Mesendoderm (in vitro differentiated cells): ENCODE measurements at regions not wholly inside any gene's neighbourhood (a gene's known extent, or its start where the extent isn't known, plus 50 kb on each side); places are given as distances from the start of the nearest gene placed in this dataset.

Source experiments
- DNase-seq: peaks from one replicate; pipeline ENCODE4 v3.0.0; 2013
- H2AK5ac ChIP-seq: 2 replicates; pipeline ENCODE4 v1.6.1; 2013; ENCODE audit warnings: low read length, inconsistent platforms
- H2BK120ac ChIP-seq: 2 replicates; pipeline ENCODE4 v1.6.1; 2013; ENCODE audit warnings: low read depth, mild to moderate bottlenecking, low read length, moderate library complexity, mixed read lengths
- H2BK15ac ChIP-seq: replicated peaks from 2 replicates; pipeline ENCODE4 v1.6.1; 2013; ENCODE audit warnings: low read depth, mild to moderate bottlenecking, moderate library complexity
- H2BK5ac ChIP-seq: 2 replicates; pipeline ENCODE4 v1.6.1; 2013; ENCODE audit warnings: low read length, inconsistent platforms
- H3K18ac ChIP-seq: 2 replicates; pipeline ENCODE4 v1.6.1; 2013; ENCODE audit warnings: mild to moderate bottlenecking, low read length, mixed read lengths
- H3K23ac ChIP-seq: one replicate; pipeline ENCODE4 v1.6.1; 2013; ENCODE audit warnings: low read length
- H3K27ac ChIP-seq: 2 replicates; pipeline ENCODE4 v1.5.1; 2013; ENCODE audit warnings: low read depth, mild to moderate bottlenecking, inconsistent platforms, low read length, moderate library complexity
- H3K27me3 ChIP-seq: 2 replicates; pipeline ENCODE4 v1.6.1; 2013; ENCODE audit warnings: low read length, control low read depth, mild to moderate bottlenecking, inconsistent platforms; ENCODE audit not compliant: insufficient read depth, poor library complexity
- H3K36me3 ChIP-seq: 2 replicates; pipeline ENCODE4 v1.6.1; 2013; ENCODE audit warnings: low read length, inconsistent platforms; ENCODE audit not compliant: control insufficient read depth, insufficient read depth
- H3K4ac ChIP-seq: one replicate; pipeline ENCODE4 v1.6.1; 2013; ENCODE audit warnings: low read depth, mild to moderate bottlenecking, low read length, moderate library complexity
- H3K4me1 ChIP-seq: 2 replicates; pipeline ENCODE4 v1.6.1; 2013; ENCODE audit warnings: low read depth, low read length, inconsistent platforms; ENCODE audit not compliant: control insufficient read depth
- H3K4me2 ChIP-seq: 2 replicates; pipeline ENCODE4 v1.6.1; 2013; ENCODE audit warnings: low read length
- H3K4me3 ChIP-seq: 2 replicates; pipeline ENCODE4 v1.5.1; 2013; ENCODE audit warnings: mild to moderate bottlenecking, low read length
- H3K56ac ChIP-seq: one replicate; pipeline ENCODE4 v1.6.1; 2013; ENCODE audit warnings: low read length
- H3K79me1 ChIP-seq: 2 replicates; pipeline ENCODE4 v1.6.1; 2013; ENCODE audit warnings: low read length, inconsistent platforms
- H3K79me2 ChIP-seq: 2 replicates; pipeline ENCODE4 v1.6.1; 2013; ENCODE audit warnings: mild to moderate bottlenecking, low read length; ENCODE audit not compliant: control insufficient read depth, insufficient read depth
- H3K9ac ChIP-seq: 2 replicates; pipeline ENCODE4 v1.6.1; 2013; ENCODE audit warnings: low read length, inconsistent platforms
- H4K5ac ChIP-seq: one replicate; pipeline ENCODE4 v1.6.1; 2013; ENCODE audit warnings: low read length
- H4K8ac ChIP-seq: one replicate; pipeline ENCODE4 v1.6.1; 2013; ENCODE audit warnings: low read depth, mild to moderate bottlenecking, control low read depth, low read length, moderate library complexity
- WGBS: extraction: QIAGEN DNeasy Blood & Tissue Kit; methylation state at CpG from one replicate; pipeline ENCODE4 v1.1.7; 2013; ENCODE audit warnings: low lambda C conversion rate, missing lambda C conversion rate; ENCODE audit not compliant: insufficient coverage; ENCODE audit errors: extremely low coverage; 5-methylcytosine and 5-hydroxymethylcytosine counted together

- no peak for DNase-seq
- WGBS = no CpG with 5 or more reads among the region's 20 CpGs
- H3K79me1 ChIP-seq = no peaks in the 10 kb centered on the region
These were observed 1079.4 kb downstream of the BRD1 start for GRCh38 chr22:48748113-48748859.

GRCh38 chr22:48746789-48747425 lies 1080.8 kb downstream of the BRD1 start:
- WGBS = no CpG with 5 or more reads among the region's 13 CpGs
- H2BK5ac ChIP-seq = no peak overlapping the region
- H3K4me1 ChIP-seq = no peaks in the 10 kb centered on the region
- H3K79me2 ChIP-seq = no peaks in the 10 kb centered on the region
- H2BK120ac ChIP-seq = no peak overlapping the region
- no peaks in the 10 kb centered on the region for H3K36me3 ChIP-seq
- no peak overlapping the region for H2BK15ac ChIP-seq
- no peaks in the 10 kb centered on the region for H3K27me3 ChIP-seq
- no peak overlapping the region for H3K4me3 ChIP-seq
- H3K4ac ChIP-seq = no peak overlapping the region
- H4K5ac ChIP-seq = no peak overlapping the region
- no peak overlapping the region for H3K56ac ChIP-seq
- H4K8ac ChIP-seq = no peak overlapping the region
- no peak overlapping the region for H3K9ac ChIP-seq
- no peak overlapping the region for H3K27ac ChIP-seq
- H3K79me1 ChIP-seq = no peaks in the 10 kb centered on the region
- H2AK5ac ChIP-seq = no peak overlapping the region
- H3K23ac ChIP-seq = no peak overlapping the region
- H3K18ac ChIP-seq = no peak overlapping the region
- H3K4me2 ChIP-seq = no peak overlapping the region
- no peak for DNase-seq

More at GRCh38 chr22:48748113-48748859, 1079.4 kb downstream of the BRD1 start:
- H3K18ac ChIP-seq = no peak overlapping the region
- H2BK120ac ChIP-seq = no peak overlapping the region
- no peak overlapping the region for H2AK5ac ChIP-seq
- H2BK15ac ChIP-seq = no peak overlapping the region
- H3K36me3 ChIP-seq = no peaks in the 10 kb centered on the region
- no peak overlapping the region for H3K23ac ChIP-seq
- no peak overlapping the region for H3K4me2 ChIP-seq
- H3K4me1 ChIP-seq = no peaks in the 10 kb centered on the region
- no peak overlapping the region for H3K4ac ChIP-seq
- H2BK5ac ChIP-seq = no peak overlapping the region
- no peaks in the 10 kb centered on the region for H3K79me2 ChIP-seq
- H3K56ac ChIP-seq = no peak overlapping the region
- H3K27me3 ChIP-seq = no peaks in the 10 kb centered on the region
- no peak overlapping the region for H4K8ac ChIP-seq
- H3K4me3 ChIP-seq = no peak overlapping the region
- H4K5ac ChIP-seq = no peak overlapping the region
- H3K9ac ChIP-seq = no peak overlapping the region
- no peak overlapping the region for H3K27ac ChIP-seq

GRCh38 chr22:48745842-48746788 lies 1081.6 kb downstream of the BRD1 start:
- H3K79me2 ChIP-seq = no peaks in the 10 kb centered on the region
- no peak for DNase-seq
- no peaks in the 10 kb centered on the region for H3K36me3 ChIP-seq
- H3K4me1 ChIP-seq = no peaks in the 10 kb centered on the region
- no peak overlapping the region for H3K56ac ChIP-seq
- no peak overlapping the region for H3K4ac ChIP-seq
- H3K27me3 ChIP-seq = no peaks in the 10 kb centered on the region
- H3K23ac ChIP-seq = no peak overlapping the region
- no CpG with 5 or more reads among the region's 32 CpGs for WGBS
- H3K9ac ChIP-seq = no peak overlapping the region
- H3K4me2 ChIP-seq = no peak overlapping the region
- no peak overlapping the region for H2BK15ac ChIP-seq
- H2AK5ac ChIP-seq = no peak overlapping the region
- no peak overlapping the region for H2BK5ac ChIP-seq
- no peaks in the 10 kb centered on the region for H3K79me1 ChIP-seq
- no peak overlapping the region for H2BK120ac ChIP-seq
- H4K5ac ChIP-seq = no peak overlapping the region
- no peak overlapping the region for H3K18ac ChIP-seq
- H3K4me3 ChIP-seq = no peak overlapping the region
- H4K8ac ChIP-seq = no peak overlapping the region
- no peak overlapping the region for H3K27ac ChIP-seq

GRCh38 chr22:48744967-48745841 lies 1082.5 kb downstream of the BRD1 start:
- DNase-seq = no peak
- H2BK15ac ChIP-seq = no peak overlapping the region
- no peak overlapping the region for H2BK120ac ChIP-seq
- no peak overlapping the region for H3K9ac ChIP-seq
- H4K5ac ChIP-seq = no peak overlapping the region
- no peak overlapping the region for H3K18ac ChIP-seq
- no peaks in the 10 kb centered on the region for H3K4me1 ChIP-seq
- no peak overlapping the region for H3K4me3 ChIP-seq
- H3K56ac ChIP-seq = no peak overlapping the region
- H3K27ac ChIP-seq = no peak overlapping the region
- no peak overlapping the region for H2AK5ac ChIP-seq
- no peak overlapping the region for H4K8ac ChIP-seq
- no peak overlapping the region for H3K23ac ChIP-seq
- H3K4me2 ChIP-seq = no peak overlapping the region
- no peaks in the 10 kb centered on the region for H3K27me3 ChIP-seq
- H3K36me3 ChIP-seq = no peaks in the 10 kb centered on the region
- H2BK5ac ChIP-seq = no peak overlapping the region
- no peaks in the 10 kb centered on the region for H3K79me1 ChIP-seq
- no CpG with 5 or more reads among the region's 40 CpGs for WGBS
- H3K4ac ChIP-seq = no peak overlapping the region
- H3K79me2 ChIP-seq = no peaks in the 10 kb centered on the region

- H3K79me1 ChIP-seq = no peaks in the 10 kb centered on the region
- no CpG with 5 or more reads among the region's 11 CpGs for WGBS
- no peak overlapping the region for H2AK5ac ChIP-seq
- H3K23ac ChIP-seq = no peak overlapping the region
- H3K4me1 ChIP-seq = no peaks in the 10 kb centered on the region
- H3K27me3 ChIP-seq = no peaks in the 10 kb centered on the region
- no peak overlapping the region for H2BK5ac ChIP-seq
- no peak overlapping the region for H3K4me2 ChIP-seq
- no peaks in the 10 kb centered on the region for H3K79me2 ChIP-seq
- H3K27ac ChIP-seq = no peak overlapping the region
- no peak overlapping the region for H4K5ac ChIP-seq
- H3K36me3 ChIP-seq = no peaks in the 10 kb centered on the region
- DNase-seq = no peak
- H4K8ac ChIP-seq = no peak overlapping the region
- H2BK15ac ChIP-seq = no peak overlapping the region
- no peak overlapping the region for H2BK120ac ChIP-seq
- no peak overlapping the region for H3K4me3 ChIP-seq
- H3K56ac ChIP-seq = no peak overlapping the region
- H3K4ac ChIP-seq = no peak overlapping the region
- H3K9ac ChIP-seq = no peak overlapping the region
- H3K18ac ChIP-seq = no peak overlapping the region
These were observed 1083.4 kb downstream of the BRD1 start for GRCh38 chr22:48744283-48744641.
